Activated effector memory CD4-positive, alpha-beta T cell treated with Interleukin-2 at 50 U/mL for 16 hours (primary cell): ENCODE measurements at regions not wholly inside any gene's neighbourhood (a gene's known extent, or its start where the extent isn't known, plus 50 kb on each side); places are given as distances from the start of the nearest gene placed in this dataset.

Experiments used
- DNase-seq: peaks from one replicate; pipeline ENCODE4 v3.0.0-alpha.2; 2020

GRCh38 chr3:194219826-194220410 is 84.0 kb downstream of the HES1 start:
- no peak for DNase-seq

GRCh38 chr3:194220901-194221326 is 85.0 kb downstream of the HES1 start:
- DNase-seq = no peak

GRCh38 chr3:194221336-194221735 is 85.4 kb downstream of the HES1 start:
- DNase-seq = no peak

GRCh38 chr3:194223951-194224350 is 88.0 kb downstream of the HES1 start:
- no peak for DNase-seq

GRCh38 chr3:194224471-194225417 is 88.8 kb downstream of the HES1 start:
- DNase-seq = no peak

- no peak for DNase-seq
These were observed 89.5 kb downstream of the HES1 start for GRCh38 chr3:194225418-194225812.

GRCh38 chr3:194225988-194226663 is 90.2 kb downstream of the HES1 start:
- no peak for DNase-seq

GRCh38 chr3:194231929-194232832 is 96.2 kb downstream of the HES1 start:
- DNase-seq = no peak

GRCh38 chr3:194233150-194233549 is 97.2 kb downstream of the HES1 start:
- no peak for DNase-seq

- DNase-seq = no peak
These were observed 99.2 kb downstream of the HES1 start for GRCh38 chr3:194235160-194235559.

- DNase-seq = no peak
These were observed 101.2 kb downstream of the HES1 start for GRCh38 chr3:194237110-194237509.

GRCh38 chr3:194240766-194241165 is 104.8 kb downstream of the HES1 start:
- no peak for DNase-seq

GRCh38 chr3:194243172-194243837 is 107.4 kb downstream of the HES1 start:
- no peak for DNase-seq

- no peak for DNase-seq
These were observed 107.0 kb downstream of the CPN2 start for GRCh38 chr3:194244167-194244566.

- DNase-seq = no peak
These were observed 105.7 kb downstream of the CPN2 start for GRCh38 chr3:194245474-194245873.

- DNase-seq = no peak
These were observed 105.1 kb downstream of the CPN2 start for GRCh38 chr3:194245975-194246561.

GRCh38 chr3:194246709-194247349 is 104.3 kb downstream of the CPN2 start:
- DNase-seq = no peak

- DNase-seq = no peak
These were observed 103.8 kb downstream of the CPN2 start for GRCh38 chr3:194247350-194247740.

- no peak for DNase-seq
These were observed 101.6 kb downstream of the CPN2 start for GRCh38 chr3:194249323-194250097.
